ENCODE measurements at regions not wholly inside any gene's neighbourhood (a gene's known extent, or its start where the extent isn't known, plus 50 kb on each side); places are given as distances from the start of the nearest gene placed in this dataset.
A peak's percentile ranks its signal among the peaks of the same experiment; 100 is the strongest.

GRCh38 chr5:128626536-128627090 is 88.6 kb upstream of the FBN2 start:
- ChIA-PET CTCF (no interaction called here), POLR2A (ENCODE audit: low non-redundant PET) (no interaction called here)
- no peak overlapping the region for H3K27ac ChIP-seq
- TF ChIP-seq CTCF (conservative IDR thresholded peaks at IDR 0.05; ENCODE audit: low read depth), result no peak
- DNase-seq (ENCODE audit: low spot score), result no peak

- POLR2A ChIA-PET (ENCODE audit: low non-redundant PET), result no interaction called here
- CTCF ChIA-PET, result no interaction called here
- no peak for DNase-seq (ENCODE audit: low spot score)
- no peak for TF ChIP-seq CTCF (conservative IDR thresholded peaks at IDR 0.05; ENCODE audit: low read depth)
- H3K27ac ChIP-seq, result no peak overlapping the region
Observed at GRCh38 chr5:128627939-128628338, 89.9 kb upstream of the FBN2 start.

- H3K27ac ChIP-seq, result no peak overlapping the region
- ChIA-PET CTCF (no interaction called here), POLR2A (ENCODE audit: low non-redundant PET) (no interaction called here)
- no peak for DNase-seq (ENCODE audit: low spot score)
- TF ChIP-seq CTCF (conservative IDR thresholded peaks at IDR 0.05; ENCODE audit: low read depth), result no peak
Observed at GRCh38 chr5:128629157-128629556, 91.1 kb upstream of the FBN2 start.

GRCh38 chr5:128630121-128630520 is 92.1 kb upstream of the FBN2 start:
- no peak for DNase-seq (ENCODE audit: low spot score)
- ChIA-PET POLR2A (ENCODE audit: low non-redundant PET) (no interaction called here), CTCF (no interaction called here)
- no peak overlapping the region for H3K27ac ChIP-seq
- TF ChIP-seq CTCF (conservative IDR thresholded peaks at IDR 0.05; ENCODE audit: low read depth), result no peak

- no peak for DNase-seq (ENCODE audit: low spot score)
- ChIA-PET POLR2A (ENCODE audit: low non-redundant PET) (no interaction called here), CTCF (no interaction called here)
- TF ChIP-seq CTCF (conservative IDR thresholded peaks at IDR 0.05; ENCODE audit: low read depth), result no peak
- H3K27ac ChIP-seq, result no peak overlapping the region
Observed at GRCh38 chr5:128631771-128632170, 93.7 kb upstream of the FBN2 start.

- CTCF ChIA-PET, result no interaction called here
- H3K27ac ChIP-seq, result no peak overlapping the region
- POLR2A ChIA-PET (ENCODE audit: low non-redundant PET), result no interaction called here
- DNase-seq (ENCODE audit: low spot score), result peak; percentile 35
- TF ChIP-seq CTCF (conservative IDR thresholded peaks at IDR 0.05; ENCODE audit: low read depth), result no peak
Observed at GRCh38 chr5:128632264-128632663, 94.2 kb upstream of the FBN2 start.

- CTCF ChIA-PET, result no interaction called here
Observed at GRCh38 chr5:128633901-128634300, 95.9 kb upstream of the FBN2 start.

More at GRCh38 chr5:128633901-128634300, 95.9 kb upstream of the FBN2 start:
- no peak for DNase-seq (ENCODE audit: low spot score)
- H3K27ac ChIP-seq, result no peak overlapping the region
- POLR2A ChIA-PET (ENCODE audit: low non-redundant PET), result no interaction called here
- TF ChIP-seq CTCF (conservative IDR thresholded peaks at IDR 0.05; ENCODE audit: low read depth), result no peak
